GM23338 (cell line): ENCODE measurements at regions not wholly inside any gene's neighbourhood (a gene's known extent, or its start where the extent isn't known, plus 50 kb on each side); places are given as distances from the start of the nearest gene placed in this dataset.

Experiments used
- ATAC-seq: fragments of 200-7000 bp; cut with Tn5 transposase; 3 replicates; pipeline ENCODE4 v1.9.1; 2020
- DNase-seq: peaks from one replicate; pipeline ENCODE4 v3.0.0-alpha.2; 2015; ENCODE audit warnings: low spot score
- H2AFZ ChIP-seq: fragments of 200-600 bp; sonication (generic); 2 replicates; pipeline ENCODE4 v1.8.0; 2016; ENCODE audit warnings: antibody characterized with exemption, mild to moderate bottlenecking, moderate library complexity
- H3F3A ChIP-seq: fragments of 200-600 bp; sonication (generic); replicated peaks from 2 replicates; pipeline ENCODE4 v1.8.0; 2017; ENCODE audit warnings: antibody characterized with exemption, mixed run types, low read depth
- H3K27ac ChIP-seq: fragments of 200-600 bp; sonication (generic); 2 replicates; pipeline ENCODE4 v1.6.1; 2016; ENCODE audit warnings: low read depth
- H3K27me3 ChIP-seq: fragments of 200-600 bp; sonication (generic); 2 replicates; pipeline ENCODE4 v1.8.0; 2016; ENCODE audit warnings: mild to moderate bottlenecking, mixed run types, moderate library complexity; ENCODE audit not compliant: insufficient read depth
- H3K36me3 ChIP-seq: fragments of 200-600 bp; sonication (generic); 2 replicates; pipeline ENCODE4 v1.8.0; 2016; ENCODE audit warnings: mild to moderate bottlenecking; ENCODE audit not compliant: insufficient read depth
- H3K4me1 ChIP-seq: fragments of 200-600 bp; sonication (generic); 2 replicates; pipeline ENCODE4 v1.8.0; 2016; ENCODE audit warnings: mild to moderate bottlenecking, moderate library complexity; ENCODE audit not compliant: insufficient read depth
- H3K4me2 ChIP-seq: fragments of 200-600 bp; sonication (generic); 2 replicates; pipeline ENCODE4 v1.7.1; 2017; ENCODE audit warnings: mixed run types
- H3K4me3 ChIP-seq: fragments of 200-600 bp; sonication (generic); 2 replicates; pipeline ENCODE4 v1.6.1; 2016; ENCODE audit warnings: mixed run types
- H3K79me2 ChIP-seq: fragments of 200-600 bp; sonication (generic); replicated peaks from 2 replicates; pipeline ENCODE4 v1.8.0; 2017; ENCODE audit warnings: mild to moderate bottlenecking; ENCODE audit not compliant: insufficient read depth
- H3K9me2 ChIP-seq: fragments of 200-600 bp; sonication (generic); 2 replicates; pipeline ENCODE4 v1.8.0; 2017; ENCODE audit not compliant: insufficient read depth
- H4K20me1 ChIP-seq: fragments of 200-600 bp; sonication (generic); replicated peaks from 2 replicates; pipeline ENCODE4 v1.8.0; 2017; ENCODE audit warnings: mild to moderate bottlenecking; ENCODE audit not compliant: insufficient read depth
- H3K27ac Mint-ChIP-seq: 2 replicates; pipeline ENCODE4 v1.8.0; 2020; ENCODE audit warnings: inconsistent platforms, mild to moderate bottlenecking, moderate library complexity, mixed read lengths
- H3K27me3 Mint-ChIP-seq: 3 replicates; pipeline ENCODE4 v1.8.0; 2022; ENCODE audit warnings: low read depth, mild to moderate bottlenecking, moderate library complexity, mixed read lengths, inconsistent platforms; ENCODE audit not compliant: insufficient read depth, poor library complexity
- H3K36me3 Mint-ChIP-seq: 3 replicates; pipeline ENCODE4 v1.8.0; 2021; ENCODE audit warnings: low read depth, mild to moderate bottlenecking, inconsistent platforms, moderate library complexity, mixed read lengths
- H3K4me1 Mint-ChIP-seq: 3 replicates; pipeline ENCODE4 v1.8.0; 2020; ENCODE audit warnings: mild to moderate bottlenecking, inconsistent platforms, mixed read lengths
- H3K4me3 Mint-ChIP-seq: 3 replicates; pipeline ENCODE4 v1.8.0; 2021; ENCODE audit warnings: moderate library complexity, mild to moderate bottlenecking, inconsistent platforms, mixed read lengths
- H3K9me3 Mint-ChIP-seq: 3 replicates; pipeline ENCODE4 v1.8.0; 2020; ENCODE audit warnings: moderate library complexity, mild to moderate bottlenecking, inconsistent platforms, mixed read lengths
- CTCF ChIP-seq, 2 experiments: fragments of 200-600 bp in 1 of 2; sonication (generic) in 1 of 2; conservative IDR thresholded peaks; 2 replicates each; pipeline versions ENCODE4 v1.5.1 to v1.6.1; 2016 to 2017; ENCODE audit warnings: antibody characterized with exemption in 2 of 2, low read depth in 2 of 2, mild to moderate bottlenecking in 2 of 2, moderate library complexity in 1 of 2
- EZH2 ChIP-seq: fragments of 200-600 bp; sonication (generic); IDR thresholded peaks from one replicate; pipeline ENCODE4 v1.8.0; 2017; ENCODE audit warnings: antibody characterized with exemption, mild to moderate bottlenecking, low read depth; ENCODE audit not compliant: unreplicated experiment
- EZH2phosphoT487 ChIP-seq: fragments of 200-600 bp; sonication (generic); IDR thresholded peaks from one replicate; pipeline ENCODE4 v1.8.1; 2018; ENCODE audit warnings: antibody characterized with exemption; ENCODE audit not compliant: unreplicated experiment
- NANOG ChIP-seq: IDR thresholded peaks from 2 replicates; pipeline ENCODE4 v1.6.1; 2016; ENCODE audit warnings: antibody characterized with exemption, borderline replicate concordance
- POLR2AphosphoS5 ChIP-seq: IDR thresholded peaks from 2 replicates; pipeline ENCODE4 v1.6.1; 2016; ENCODE audit warnings: antibody characterized with exemption, low read depth
- REST ChIP-seq: IDR thresholded peaks from one replicate; pipeline ENCODE4 v1.6.1; 2018; ENCODE audit warnings: antibody characterized with exemption; ENCODE audit not compliant: unreplicated experiment
- STAT1 ChIP-seq: IDR thresholded peaks from one replicate; pipeline ENCODE4 v1.6.1; 2016; ENCODE audit warnings: antibody characterized with exemption; ENCODE audit not compliant: unreplicated experiment
- ZNF331 ChIP-seq: fragments of 250-450 bp; sonication (Bioruptor Pico); IDR thresholded peaks from 2 replicates; pipeline ENCODE4 v1.5.0; 2020; ENCODE audit warnings: low read depth, mild to moderate bottlenecking, moderate library complexity

GRCh38 chr1:2935184-2935583 lies 86.1 kb upstream of the ACTRT2 start:
- no peak overlapping the region for H3K27ac Mint-ChIP-seq
- no peak overlapping the region for H3K4me3 Mint-ChIP-seq
- peaks cover 71% of the 10 kb centered on the region for H3K9me3 Mint-ChIP-seq
- Histone ChIP-seq H4K20me1 (no peaks in the 10 kb centered on the region), H3K36me3 (no peaks in the 10 kb centered on the region), H3K79me2 (no peaks in the 10 kb centered on the region), H2AFZ (no peak overlapping the region), H3K4me3 (no peak overlapping the region), H3F3A (no peaks in the 10 kb centered on the region), H3K27me3 (no peaks in the 10 kb centered on the region), H3K27ac (no peak overlapping the region), H3K4me2 (no peak overlapping the region), H3K4me1 (no peaks in the 10 kb centered on the region), H3K9me2 (no peaks in the 10 kb centered on the region)
- TF ChIP-seq EZH2, result no peak
- no peak for TF ChIP-seq ZNF331 (CRISPR knock-in tag)
- TF ChIP-seq POLR2AphosphoS5, result no peak
- TF ChIP-seq STAT1, result no peak
- no peak for TF ChIP-seq NANOG
- no peak for TF ChIP-seq CTCF (conservative IDR thresholded peaks at IDR 0.05; ENCODE audit: low read depth in 2 of 2)
- no peak for TF ChIP-seq REST
- no peak for TF ChIP-seq EZH2phosphoT487
- H3K36me3 Mint-ChIP-seq, result peaks cover 13% of the 10 kb centered on the region; the same call in 2 of the 3 replicates
- H3K27me3 Mint-ChIP-seq, result peaks cover 4% of the 10 kb centered on the region
- H3K4me1 Mint-ChIP-seq, result no peaks in the 10 kb centered on the region; the same call in 2 of the 3 replicates
- ATAC-seq (no peak), DNase-seq (no peak)

GRCh38 chr1:2935751-2936390 lies 85.4 kb upstream of the ACTRT2 start:
- Mint-ChIP-seq H3K4me3 (no peak overlapping the region), H3K27me3 (peaks cover 4% of the 10 kb centered on the region), H3K27ac (no peak overlapping the region), H3K4me1 (no peaks in the 10 kb centered on the region; the same call in 2 of the 3 replicates), H3K9me3 (peaks cover 71% of the 10 kb centered on the region), H3K36me3 (peaks cover 12% of the 10 kb centered on the region; the same call in 2 of the 3 replicates)
- DNase-seq (no peak), ATAC-seq (no peak)
- Histone ChIP-seq H3K9me2 (no peaks in the 10 kb centered on the region), H3K79me2 (no peaks in the 10 kb centered on the region), H3K4me2 (no peak overlapping the region), H3K4me3 (no peak overlapping the region), H2AFZ (no peak overlapping the region), H3K4me1 (no peaks in the 10 kb centered on the region), H4K20me1 (no peaks in the 10 kb centered on the region), H3F3A (no peaks in the 10 kb centered on the region), H3K27me3 (no peaks in the 10 kb centered on the region), H3K36me3 (no peaks in the 10 kb centered on the region; the same call in 1 of the 2 replicates), H3K27ac (no peak overlapping the region)
- TF ChIP-seq STAT1, result no peak
- no peak for TF ChIP-seq NANOG
- TF ChIP-seq REST, result no peak
- TF ChIP-seq POLR2AphosphoS5, result no peak
